ENCODE measurements at regions not wholly inside any gene's neighbourhood (a gene's known extent, or its start where the extent isn't known, plus 50 kb on each side); places are given as distances from the start of the nearest gene placed in this dataset.

- TF ChIP-seq CTCF (IDR thresholded peaks at IDR 0.05) (no peak), POLR2A (IDR thresholded peaks at IDR 0.05) (no peak)
Observed at GRCh38 chr18:45467293-45467692, 148.0 kb upstream of the SLC14A2 start.
